ENCODE measurements at regions not wholly inside any gene's neighbourhood (a gene's known extent, or its start where the extent isn't known, plus 50 kb on each side); places are given as distances from the start of the nearest gene placed in this dataset.

GRCh38 chr18:45168866-45169600 is 446.2 kb upstream of the SLC14A2 start:
- whole genome bisulfite sequencing, 2 donors (ENCODE audit: low coverage in 1 of 2), result 87% methylated on average over 2 of the region's 2 CpGs; no CpG with 5 or more reads in 1 of the 2 donors
- Histone ChIP-seq H3K4me3 (no peak overlapping the region), H3K27ac (no peak overlapping the region), H3K9me3 (no peaks in the 10 kb centered on the region), H3K4me1 (peaks cover 0 to 24% (median 6%) of the 10 kb centered on the region in 4 donors), H3K27me3 (peaks cover 31% of the 10 kb centered on the region), H3K36me3 (no peaks in the 10 kb centered on the region)
- no peak for DNase-seq
- in situ Hi-C loops (cut with MboI; ENCODE audit: low pct_ligation_motif_present in 1 of 4, low pct_unique_long_range_greater_than_20kb in 1 of 4, low sequenced_read_pairs in 3 of 4) (no loop called here), intact Hi-C loops (cut with DNase I; ENCODE audit: low total_unique reads) (no loop called here)
- no peak for TF ChIP-seq POLR2AphosphoS5 (IDR thresholded peaks at IDR 0.05)
- no peak for TF ChIP-seq EP300 (IDR thresholded peaks at IDR 0.05; ENCODE audit: low read depth)
- no peak for TF ChIP-seq CTCF (IDR thresholded peaks at IDR 0.05)
- no peak for TF ChIP-seq POLR2A (IDR thresholded peaks at IDR 0.05)

- no peak overlapping the region for H3K27ac ChIP-seq
- TF ChIP-seq POLR2AphosphoS5 (IDR thresholded peaks at IDR 0.05) (peak in 2 of 3 donors; percentile 34 to 49), CTCF (IDR thresholded peaks at IDR 0.05) (no peak)
- in situ Hi-C loops (cut with MboI; ENCODE audit: low pct_ligation_motif_present in 1 of 4, low pct_unique_long_range_greater_than_20kb in 1 of 4, low sequenced_read_pairs in 3 of 4), result no loop called here
- peaks cover 26% of the 10 kb centered on the region for H3K27me3 ChIP-seq
- DNase-seq, result no peak
- H3K36me3 ChIP-seq, result no peaks in the 10 kb centered on the region
- H3K9me3 ChIP-seq, result no peaks in the 10 kb centered on the region
- peaks cover 0 to 24% (median 6%) of the 10 kb centered on the region in 4 donors for H3K4me1 ChIP-seq
- intact Hi-C loops (cut with DNase I; ENCODE audit: low total_unique reads), result no loop called here
- no peak overlapping the region for H3K4me3 ChIP-seq
These were observed 445.7 kb upstream of the SLC14A2 start for GRCh38 chr18:45169610-45170009.

GRCh38 chr18:45171679-45172191 is 443.5 kb upstream of the SLC14A2 start:
- no peak overlapping the region for H3K27ac ChIP-seq
- no peaks in the 10 kb centered on the region for H3K36me3 ChIP-seq
- in situ Hi-C loops (cut with MboI; ENCODE audit: low pct_ligation_motif_present in 1 of 4, low pct_unique_long_range_greater_than_20kb in 1 of 4, low sequenced_read_pairs in 3 of 4) (no loop called here), intact Hi-C loops (cut with DNase I; ENCODE audit: low total_unique reads) (no loop called here)
- H3K4me1 ChIP-seq, result peaks cover 0 to 10% (median 3%) of the 10 kb centered on the region in 4 donors
- TF ChIP-seq POLR2A (IDR thresholded peaks at IDR 0.05), result no peak
- TF ChIP-seq CTCF (IDR thresholded peaks at IDR 0.05), result no peak
- no peak for TF ChIP-seq POLR2AphosphoS5 (IDR thresholded peaks at IDR 0.05)
- no peak for DNase-seq
- no peak overlapping the region for H3K4me3 ChIP-seq
- H3K27me3 ChIP-seq, result peaks cover 18% of the 10 kb centered on the region
- no peaks in the 10 kb centered on the region for H3K9me3 ChIP-seq
- 83 to 92% methylated on average over 4 of the region's 4 CpGs for WGBS, 2 donors (ENCODE audit: low coverage in 1 of 2)

- H3K27me3 ChIP-seq, result peaks cover 18% of the 10 kb centered on the region
- H3K27ac ChIP-seq, result no peak overlapping the region
- WGBS, 2 donors (ENCODE audit: low coverage in 1 of 2), result 67 to 75% methylated on average over 2 of the region's 2 CpGs
- DNase-seq, result no peak
- intact Hi-C loops (cut with DNase I; ENCODE audit: low total_unique reads), result no loop called here
- in situ Hi-C loops (cut with MboI; ENCODE audit: low pct_ligation_motif_present in 1 of 4, low pct_unique_long_range_greater_than_20kb in 1 of 4, low sequenced_read_pairs in 3 of 4), result no loop called here
- no peaks in the 10 kb centered on the region for H3K4me1 ChIP-seq
- no peak overlapping the region for H3K4me3 ChIP-seq
- no peak for TF ChIP-seq CTCF (IDR thresholded peaks at IDR 0.05)
- TF ChIP-seq EP300 (IDR thresholded peaks at IDR 0.05; ENCODE audit: low read depth), result no peak
- no peak for TF ChIP-seq POLR2AphosphoS5 (IDR thresholded peaks at IDR 0.05)
- no peak for TF ChIP-seq POLR2A (IDR thresholded peaks at IDR 0.05)
- H3K9me3 ChIP-seq, result no peaks in the 10 kb centered on the region
- H3K36me3 ChIP-seq, result no peaks in the 10 kb centered on the region
These were observed 441.9 kb upstream of the SLC14A2 start for GRCh38 chr18:45173327-45173726.

Measured in transverse colon (tissue), 4 donors.